Neural cell (in vitro differentiated cells): ENCODE measurements at regions not wholly inside any gene's neighbourhood (a gene's known extent, or its start where the extent isn't known, plus 50 kb on each side); places are given as distances from the start of the nearest gene placed in this dataset.

Experiments used
- H2AFZ ChIP-seq: fragments of 200-600, 300-800 bp; sonication (generic), shearing (Covaris generic); 2 replicates; pipeline ENCODE4 v1.6.0; 2014; ENCODE audit warnings: low read depth, mild to moderate bottlenecking, antibody characterized with exemption, low read length, moderate library complexity
- H3F3A ChIP-seq: fragments of 200-600 bp; shearing (Covaris generic); 2 replicates; pipeline ENCODE4 v1.6.1; 2016; ENCODE audit warnings: mild to moderate bottlenecking, moderate library complexity, mixed read lengths, antibody characterized with exemption, low read length; ENCODE audit not compliant: insufficient read depth, poor library complexity, severe bottlenecking
- H3K27ac ChIP-seq: fragments of 200-600, 300-800 bp; sonication (generic), shearing (Covaris generic); 2 replicates; pipeline ENCODE4 v1.5.1; 2014; ENCODE audit warnings: mild to moderate bottlenecking, low read length, moderate library complexity
- H3K27me3 ChIP-seq: fragments of 300-800, 200-600 bp; sonication (generic), shearing (Covaris generic); 2 replicates; pipeline ENCODE4 v1.6.0; 2014; ENCODE audit warnings: mild to moderate bottlenecking, low read depth, low read length, moderate library complexity; ENCODE audit not compliant: insufficient read depth
- H3K36me3 ChIP-seq: fragments of 300-800, 200-600 bp; sonication (generic), shearing (Covaris generic); 2 replicates; pipeline ENCODE4 v1.5.1; 2014; ENCODE audit warnings: mild to moderate bottlenecking, antibody characterized with exemption, low read length, moderate library complexity; ENCODE audit not compliant: insufficient read depth
- H3K4me2 ChIP-seq: fragments of 300-800, 200-600 bp; sonication (generic), shearing (Covaris generic); 2 replicates; pipeline ENCODE4 v1.6.0; 2014; ENCODE audit warnings: mild to moderate bottlenecking, low read length
- H3K4me3 ChIP-seq: fragments of 300-800, 200-600 bp; sonication (generic), shearing (Covaris generic); 2 replicates; pipeline ENCODE4 v1.5.1; 2014; ENCODE audit warnings: mild to moderate bottlenecking, low read length, moderate library complexity
- H3K79me2 ChIP-seq: fragments of 200-600 bp; shearing (Covaris generic); replicated peaks from 2 replicates; pipeline ENCODE4 v1.6.0; 2014; ENCODE audit warnings: mild to moderate bottlenecking, low read length, moderate library complexity; ENCODE audit not compliant: insufficient read depth
- H3K9ac ChIP-seq: fragments of 300-800, 200-600 bp; sonication (generic), shearing (Covaris generic); 2 replicates; pipeline ENCODE4 v1.6.1; 2016; ENCODE audit warnings: mild to moderate bottlenecking, low read length, mixed read lengths
- H3K9me2 ChIP-seq: fragments of 200-600 bp; shearing (Covaris generic); 2 replicates; pipeline ENCODE4 v1.6.1; 2016; ENCODE audit warnings: mild to moderate bottlenecking, low read length, mixed read lengths; ENCODE audit not compliant: insufficient read depth
- H3K9me3 ChIP-seq: fragments of 200-600, 300-800 bp; sonication (generic), shearing (Covaris generic); 2 replicates; pipeline ENCODE4 v1.6.1; 2016; ENCODE audit warnings: mild to moderate bottlenecking, mixed run types, low read length, moderate library complexity, mixed read lengths
- H4K20me1 ChIP-seq: fragments of 200-600 bp; shearing (Covaris generic); 2 replicates; pipeline ENCODE4 v1.6.1; 2016; ENCODE audit warnings: mild to moderate bottlenecking, mixed run types; ENCODE audit not compliant: insufficient read depth
- CTCF ChIP-seq: fragments of 450-650 bp; IDR thresholded peaks from 2 replicates; pipeline ENCODE4 v1.5.1; 2014; ENCODE audit warnings: antibody characterized with exemption, mild to moderate bottlenecking, moderate library complexity; ENCODE audit not compliant: poor library complexity, severe bottlenecking
- EP300 ChIP-seq: fragments of 450-650 bp; conservative IDR thresholded peaks from 2 replicates; pipeline ENCODE4 v1.6.1; 2014; ENCODE audit warnings: antibody characterized with exemption, mild to moderate bottlenecking, moderate library complexity; ENCODE audit not compliant: poor library complexity, severe bottlenecking
- EZH2 ChIP-seq: fragments of 200-600, 300-800 bp; shearing (Covaris generic), sonication (generic); IDR thresholded peaks from 2 replicates; pipeline ENCODE4 v1.6.1; 2014; ENCODE audit warnings: antibody characterized with exemption, low read length, borderline replicate concordance, mild to moderate bottlenecking; ENCODE audit not compliant: insufficient read depth, poor library complexity, severe bottlenecking
- MXI1 ChIP-seq: fragments of 450-650 bp; conservative IDR thresholded peaks from 2 replicates; pipeline ENCODE4 v1.6.1; 2014; ENCODE audit warnings: antibody characterized with exemption, mild to moderate bottlenecking; ENCODE audit not compliant: poor library complexity, severe bottlenecking
- POLR2AphosphoS5 ChIP-seq: IDR thresholded peaks from 2 replicates; pipeline ENCODE4 v1.6.1; 2012
- RAD21 ChIP-seq: fragments of 450-650 bp; conservative IDR thresholded peaks from 2 replicates; pipeline ENCODE4 v1.6.1; 2014; ENCODE audit warnings: antibody characterized with exemption, mild to moderate bottlenecking, moderate library complexity
- REST ChIP-seq: IDR thresholded peaks from 2 replicates; pipeline ENCODE4 v1.6.1; 2012; ENCODE audit warnings: borderline replicate concordance
- SMC3 ChIP-seq: fragments of 450-650 bp; conservative IDR thresholded peaks from 2 replicates; pipeline ENCODE4 v1.6.1; 2014; ENCODE audit warnings: antibody characterized with exemption, mild to moderate bottlenecking, moderate library complexity; ENCODE audit not compliant: poor library complexity
- TAF1 ChIP-seq: IDR thresholded peaks from 2 replicates; pipeline ENCODE4 v1.6.1; 2012; ENCODE audit warnings: low read depth

- TF ChIP-seq SMC3 (no peak), POLR2AphosphoS5 (no peak), REST (no peak), MXI1 (no peak)
- H4K20me1 ChIP-seq: no peaks in the 10 kb centered on the region
- no peak overlapping the region for H3K4me3 ChIP-seq
- no peak overlapping the region for H3K27ac ChIP-seq
- H3K4me2 ChIP-seq: no peak overlapping the region
- no peaks in the 10 kb centered on the region for H3K9me2 ChIP-seq
- H3K9me3 ChIP-seq: no peaks in the 10 kb centered on the region
- no peaks in the 10 kb centered on the region for H3K79me2 ChIP-seq
- no peak overlapping the region for H2AFZ ChIP-seq
- no peaks in the 10 kb centered on the region for H3F3A ChIP-seq
- H3K27me3 ChIP-seq: no peaks in the 10 kb centered on the region
- H3K36me3 ChIP-seq: no peaks in the 10 kb centered on the region
- H3K9ac ChIP-seq: no peak overlapping the region
Measured at GRCh38 chr5:126069329-126069728, 353.9 kb upstream of the GRAMD2B start.

- H3K9me2 ChIP-seq: no peaks in the 10 kb centered on the region
- no peak overlapping the region for H3K4me3 ChIP-seq
- no peaks in the 10 kb centered on the region for H3K36me3 ChIP-seq
- no peak overlapping the region for H3K9ac ChIP-seq
- H4K20me1 ChIP-seq: no peaks in the 10 kb centered on the region
- no peaks in the 10 kb centered on the region for H3K27me3 ChIP-seq
- no peaks in the 10 kb centered on the region for H3F3A ChIP-seq
- no peak overlapping the region for H2AFZ ChIP-seq
- TF ChIP-seq EZH2: no peak
- no peak for TF ChIP-seq TAF1
- no peak for TF ChIP-seq RAD21
- no peak for TF ChIP-seq EP300
- no peak for TF ChIP-seq CTCF
- TF ChIP-seq MXI1: no peak
- TF ChIP-seq REST: no peak
- no peak for TF ChIP-seq POLR2AphosphoS5
- TF ChIP-seq SMC3: no peak
- H3K9me3 ChIP-seq: no peaks in the 10 kb centered on the region
- H3K79me2 ChIP-seq: no peaks in the 10 kb centered on the region
- H3K27ac ChIP-seq: no peak overlapping the region
- no peak overlapping the region for H3K4me2 ChIP-seq
Measured at GRCh38 chr5:126070481-126070880, 352.7 kb upstream of the GRAMD2B start.
